Mammary epithelial cell (primary cell): ENCODE measurements at regions not wholly inside any gene's neighbourhood (a gene's known extent, or its start where the extent isn't known, plus 50 kb on each side); places are given as distances from the start of the nearest gene placed in this dataset.

Experiments used
- CTCF ChIP-seq, 2 donors: IDR thresholded peaks in 1 of 2; conservative IDR thresholded peaks in 1 of 2; 2 replicates each; pipeline ENCODE4 v1.5.1; 2011 to 2012; ENCODE audit warnings: inconsistent platforms in 2 of 2, low read length in 2 of 2, mild to moderate bottlenecking in 2 of 2, control low read depth in 1 of 2, low read depth in 1 of 2; ENCODE audit not compliant: insufficient read depth in 1 of 2; ENCODE audit errors: extremely low read depth in 1 of 2
- EZH2 ChIP-seq: IDR thresholded peaks from 2 replicates; pipeline ENCODE4 v1.6.1; 2012; ENCODE audit warnings: low read length, inconsistent platforms, borderline replicate concordance

GRCh38 chr6:68313911-68314310, 321.2 kb upstream of the ADGRB3 start:
- peak in 1 of 2 donors; percentile 23 for TF ChIP-seq CTCF (conservative IDR thresholded peaks at IDR 0.05 in 1 of 2, IDR thresholded peaks at IDR 0.05 in 1 of 2; ENCODE audit: extremely low read depth in 1 of 2, insufficient read depth in 1 of 2, low read depth in 1 of 2, low read length in 2 of 2)
- TF ChIP-seq EZH2, result no peak
